GM19455 (cell line): ENCODE measurements at regions not wholly inside any gene's neighbourhood (a gene's known extent, or its start where the extent isn't known, plus 50 kb on each side); places are given as distances from the start of the nearest gene placed in this dataset.
"Not testable (repeated sequence)": the region's sequence is repeated elsewhere in the genome, so short reads cannot be mapped to it uniquely, and the experiment has no call there.

Experiments used
- ATAC-seq: cut with Tn5 transposase; IDR thresholded peaks from one replicate; pipeline ENCODE4 v1.9.1; 2021; ENCODE audit not compliant: unreplicated experiment

DNA sequence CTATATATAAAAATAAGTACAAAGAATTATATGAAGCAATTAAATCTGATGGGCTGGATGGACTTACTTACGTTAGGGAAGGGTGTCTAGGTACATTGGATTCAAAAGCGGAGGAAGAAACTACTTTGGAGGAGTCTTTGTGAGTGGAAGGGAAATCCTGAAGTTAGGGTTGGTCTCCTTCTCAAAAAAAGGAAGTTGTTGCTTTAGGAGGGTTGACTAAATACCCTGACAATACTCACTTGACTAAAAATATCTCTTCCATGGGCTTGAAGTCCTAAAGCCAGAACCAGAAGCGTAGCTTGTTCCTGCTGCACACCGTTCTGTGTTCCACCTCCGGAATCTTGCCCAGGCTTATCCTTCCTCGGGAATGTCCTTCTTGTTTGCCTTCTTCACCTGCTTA lies 143.3 kb upstream of the ZEB2 start:
- no peak for ATAC-seq

DNA sequence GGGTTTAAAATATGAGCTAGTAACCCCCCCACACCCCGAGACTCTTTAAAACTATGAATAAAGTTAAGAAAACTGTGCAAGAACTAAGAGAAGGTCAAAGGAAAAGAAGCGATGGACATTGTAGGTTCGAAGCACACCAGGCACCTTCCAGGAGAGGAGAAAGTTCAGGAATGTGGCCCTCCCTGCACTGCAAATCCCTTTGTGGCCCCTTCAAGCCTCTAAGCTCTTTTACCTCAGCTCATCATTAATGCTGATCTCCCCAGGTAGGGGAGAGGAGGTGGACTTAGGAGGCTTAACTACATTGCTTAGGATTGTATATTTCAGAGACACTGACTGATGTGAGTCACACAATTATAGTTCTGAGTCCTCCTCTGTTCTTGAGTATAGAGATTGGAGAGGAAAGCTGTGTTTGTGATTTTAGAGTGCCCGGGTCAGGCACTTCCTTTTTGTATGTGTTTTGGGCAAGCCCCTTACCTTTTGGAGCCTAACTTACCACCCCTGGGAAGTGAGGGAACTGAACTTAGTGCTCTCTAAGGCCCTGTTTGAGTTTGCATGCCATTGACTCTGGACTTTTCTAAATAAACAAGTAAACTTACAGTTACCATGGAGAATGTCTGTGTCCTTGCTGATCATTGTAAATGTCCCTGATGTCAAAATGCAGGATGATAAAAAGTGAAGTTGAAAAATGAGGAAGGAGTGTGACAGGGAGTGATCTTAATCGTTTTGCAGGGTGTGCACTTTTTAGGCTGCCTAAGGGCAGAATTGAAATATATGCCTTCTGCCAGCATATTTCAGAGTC lies 140.8 kb upstream of the ZEB2 start:
- ATAC-seq: no peak

DNA sequence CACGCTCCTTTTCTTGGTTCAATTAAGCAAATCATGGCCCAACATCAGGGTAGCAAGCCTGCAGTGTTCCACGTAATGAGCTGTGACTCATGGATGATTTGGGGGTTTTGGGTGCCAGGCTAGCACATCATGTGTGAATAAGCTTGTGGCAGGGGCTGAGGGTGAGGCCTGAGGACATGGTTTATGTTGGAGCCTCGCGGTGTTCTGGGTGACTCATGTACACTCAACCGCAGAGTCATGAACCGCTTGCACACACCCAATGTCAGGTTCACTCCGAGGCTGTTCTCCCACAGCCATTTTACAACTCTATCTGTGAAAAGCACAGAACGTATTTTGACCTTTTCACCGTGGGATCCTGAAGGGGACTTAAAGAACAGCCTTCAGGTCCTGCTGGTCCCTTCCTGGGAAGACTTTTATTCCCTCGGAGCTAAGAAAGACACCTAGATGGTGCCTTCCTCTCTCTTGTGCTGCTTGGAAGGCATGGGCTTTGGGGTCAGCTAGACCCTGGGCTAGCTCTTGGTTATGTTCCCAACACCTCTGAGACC lies 139.9 kb upstream of the ZEB2 start:
- no peak for ATAC-seq

DNA sequence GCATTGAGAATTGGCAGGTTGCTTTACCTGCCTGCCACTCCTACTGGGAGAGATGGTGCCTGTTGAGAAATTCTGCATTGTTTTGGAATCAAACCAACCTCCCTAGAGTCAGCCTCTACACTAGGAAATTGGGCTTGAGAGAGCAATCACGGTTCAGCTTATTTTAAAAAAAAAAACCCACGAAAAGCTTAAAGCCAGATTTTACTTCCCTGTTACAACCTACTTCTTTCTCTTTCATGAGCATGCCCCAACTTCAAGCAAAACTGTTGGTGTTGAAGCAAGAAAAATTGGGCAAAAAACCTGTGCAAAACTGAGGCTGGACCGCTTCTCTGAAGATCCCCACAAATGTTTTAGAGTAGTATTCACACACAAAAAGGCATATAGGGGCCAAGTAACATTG lies 134.6 kb upstream of the ZEB2 start:
- no peak for ATAC-seq

- ATAC-seq: no peak
Measured at GRCh38 chr2:144650907-144651306, 131.0 kb upstream of the ZEB2 start.

GRCh38 chr2:144648837-144649465 lies 129.0 kb upstream of the ZEB2 start:
- ATAC-seq: no peak

DNA sequence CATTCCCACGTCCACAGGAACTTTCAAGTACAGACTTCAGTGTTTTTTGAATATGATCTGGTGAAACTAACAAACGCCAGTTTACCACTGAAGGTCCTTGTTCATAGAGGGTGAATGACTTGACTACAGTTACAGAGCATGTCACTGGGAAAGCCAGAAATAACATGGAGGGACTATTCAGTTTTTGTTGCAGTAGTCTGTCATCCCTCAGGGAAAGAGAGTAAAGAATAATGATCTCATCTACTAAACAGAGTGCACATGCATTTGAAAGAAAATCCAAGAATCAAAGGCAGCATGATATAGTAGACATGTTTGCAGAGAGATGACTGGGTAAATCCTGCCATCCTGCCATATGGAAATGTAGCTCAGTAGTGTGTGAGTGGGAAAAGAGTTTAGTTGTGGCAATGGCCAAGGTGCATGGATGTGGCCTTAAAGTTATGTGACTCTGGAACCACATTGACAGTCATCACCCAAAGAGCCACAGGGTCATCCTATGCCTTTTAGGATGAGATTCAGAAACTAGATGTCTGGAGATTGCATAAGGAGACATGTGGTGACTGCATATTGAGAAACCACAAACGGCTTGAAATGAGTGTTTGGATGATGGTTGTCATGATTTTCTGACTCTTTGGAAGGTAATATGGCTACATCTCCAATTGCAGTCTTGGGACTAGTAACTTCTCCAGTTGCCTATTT lies 125.3 kb upstream of the ZEB2 start:
- no peak for ATAC-seq

DNA sequence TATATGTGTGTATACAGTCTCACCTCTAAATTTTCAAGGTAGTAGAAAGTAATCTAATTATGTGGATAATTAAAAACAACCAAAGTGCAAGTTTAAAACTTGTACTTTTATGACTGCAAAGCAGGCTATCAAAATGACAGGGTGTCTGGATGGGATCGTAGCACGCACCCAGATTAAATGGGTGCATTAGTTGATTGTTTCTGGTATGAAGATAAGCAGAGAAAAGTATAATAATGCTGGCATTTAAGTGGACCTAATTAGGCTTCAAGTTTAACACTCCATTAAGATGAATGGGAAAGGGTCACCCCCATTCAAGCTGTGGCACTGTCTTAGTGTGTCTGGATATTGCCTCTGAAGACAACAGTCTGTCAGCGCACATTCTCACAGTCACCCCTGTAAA lies 124.6 kb upstream of the ZEB2 start:
- ATAC-seq: no peak

DNA sequence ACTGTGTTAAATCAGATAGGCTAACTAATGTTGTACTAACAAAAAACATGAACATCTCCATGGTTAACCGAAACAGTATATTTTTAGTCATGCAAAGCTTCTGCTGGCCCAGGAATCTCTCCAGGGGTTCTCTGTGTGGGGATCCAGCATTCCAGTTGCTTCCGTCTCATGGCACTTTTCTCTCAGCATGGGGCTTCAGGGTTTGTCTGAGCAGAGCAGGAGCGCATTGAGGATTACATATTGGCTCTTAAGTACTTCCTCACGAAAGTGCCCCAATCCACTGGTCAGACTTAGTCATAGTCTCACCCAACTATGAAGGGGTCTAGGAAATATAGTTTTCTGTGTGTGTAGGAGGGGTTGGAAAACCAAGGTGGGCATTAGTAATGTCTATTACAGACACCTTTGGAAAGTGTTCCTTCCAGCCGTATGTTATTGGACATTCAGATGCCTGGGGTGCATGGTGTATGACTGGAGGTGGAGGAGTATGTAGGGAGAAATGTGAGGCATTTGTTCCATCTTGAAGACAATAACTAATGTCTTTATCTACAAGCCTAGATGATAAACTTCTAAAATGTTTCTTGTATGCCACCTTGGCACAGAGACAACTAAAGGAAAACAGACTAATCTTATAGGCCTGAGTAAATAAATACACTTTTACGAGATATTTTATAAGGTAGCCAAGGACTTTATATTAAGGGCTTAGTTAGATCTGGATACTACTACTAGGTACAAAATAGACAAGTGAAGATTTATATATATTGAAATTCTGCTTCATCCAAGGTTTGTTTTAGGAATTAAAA lies 123.8 kb upstream of the ZEB2 start:
- ATAC-seq: no peak

DNA sequence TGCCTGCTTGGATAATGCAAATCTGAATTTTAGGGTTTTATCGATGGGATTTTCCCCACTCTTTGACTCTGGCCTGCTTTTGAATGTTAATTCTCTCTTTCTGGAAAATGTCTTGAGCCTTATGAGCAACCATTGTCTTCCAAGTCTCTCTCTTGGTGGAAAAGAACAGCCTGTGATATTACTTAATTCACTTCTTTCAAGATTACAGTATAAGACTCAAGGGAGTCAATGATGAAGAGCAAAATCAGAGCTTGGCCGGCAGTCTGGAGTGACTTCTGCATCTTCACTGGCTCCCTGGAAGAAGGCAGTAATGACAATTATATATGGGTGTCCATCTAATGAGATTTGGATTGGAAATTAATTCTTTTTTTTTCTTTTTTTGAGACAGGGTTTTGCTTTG lies 122.9 kb upstream of the ZEB2 start:
- no peak for ATAC-seq

DNA sequence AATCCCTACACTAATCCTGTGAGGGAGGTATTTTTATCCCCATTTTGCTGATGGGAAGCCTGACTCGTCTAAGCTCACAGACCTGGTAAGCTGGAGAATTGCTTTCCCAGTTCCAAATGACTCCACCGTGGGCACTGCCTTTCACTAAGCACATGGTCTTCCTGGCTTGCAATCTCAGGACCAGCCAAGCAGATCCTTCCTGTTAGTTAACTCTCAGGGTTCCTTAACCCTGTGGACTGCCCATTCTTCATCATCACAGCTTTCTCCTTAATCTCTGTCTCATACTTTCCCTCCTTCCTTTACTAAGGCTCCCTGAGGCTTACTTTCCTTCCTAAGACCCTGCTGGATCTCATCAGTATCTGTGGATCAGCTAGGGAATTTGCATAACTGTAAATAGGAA lies 122.2 kb upstream of the ZEB2 start:
- no peak for ATAC-seq

DNA sequence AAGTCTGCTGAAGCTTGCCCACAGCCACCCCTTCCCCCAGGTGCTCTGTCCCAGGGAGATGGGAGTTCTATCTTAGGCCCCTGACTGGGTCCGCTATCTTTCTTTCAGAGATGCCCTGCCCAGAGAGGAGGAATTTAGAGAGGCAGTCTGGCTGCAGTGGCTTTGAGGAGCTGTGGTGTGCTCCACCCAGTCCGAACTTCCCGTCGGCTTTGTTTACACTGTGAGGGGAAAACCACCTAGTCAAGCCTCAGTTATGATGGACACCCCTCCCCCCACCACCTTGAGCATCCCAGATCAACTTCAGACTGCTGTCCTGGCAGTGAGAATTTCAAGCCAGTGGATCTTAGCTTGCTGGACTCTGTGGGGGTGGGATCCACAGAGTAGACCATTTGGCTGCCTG lies 118.3 kb upstream of the ZEB2 start:
- ATAC-seq: not testable (repeated sequence)

DNA sequence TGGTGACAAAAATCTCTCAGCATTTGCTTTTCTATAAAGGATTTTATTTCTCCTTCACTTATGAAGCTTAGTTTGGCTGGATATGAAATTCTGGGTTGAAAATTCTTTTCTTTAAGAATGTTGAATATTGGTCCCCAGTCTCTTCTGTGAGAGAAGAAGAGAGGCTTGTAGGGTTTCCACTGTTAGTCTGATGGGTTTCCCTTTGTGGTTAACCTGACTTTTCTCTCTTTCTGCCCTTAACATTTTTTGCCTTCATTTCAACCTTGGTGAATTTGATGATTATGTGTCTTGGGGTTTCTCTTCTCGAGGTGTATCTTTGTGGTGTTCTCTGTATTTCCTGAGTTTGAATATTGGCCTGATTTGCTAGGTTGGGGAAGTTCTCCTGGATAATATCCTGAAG lies 116.9 kb upstream of the ZEB2 start:
- not testable (repeated sequence) for ATAC-seq

DNA sequence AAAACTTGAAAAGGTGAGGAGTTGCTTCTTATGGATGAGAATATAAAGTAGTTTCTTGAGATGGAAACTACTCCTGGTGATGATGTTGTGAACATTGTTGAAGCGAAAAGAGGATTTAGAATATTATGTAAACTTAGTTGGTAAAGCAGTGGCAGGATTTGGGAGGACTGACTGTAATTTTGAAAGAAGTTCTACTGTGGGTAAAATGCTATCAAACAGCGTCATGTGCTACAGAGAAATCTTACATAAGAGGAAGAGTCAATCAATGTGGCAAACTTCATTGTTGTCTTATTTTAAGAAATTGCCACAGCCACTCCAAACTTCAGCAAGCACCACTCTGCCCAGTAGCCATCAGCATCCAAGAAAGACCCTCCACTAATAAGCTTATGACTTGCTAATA lies 112.9 kb upstream of the ZEB2 start:
- ATAC-seq: no peak

- ATAC-seq: no peak
Measured at GRCh38 chr2:144631636-144632035, 111.7 kb upstream of the ZEB2 start.

GRCh38 chr2:144630459-144631215 lies 110.7 kb upstream of the ZEB2 start:
- peak; percentile 77 for ATAC-seq

DNA sequence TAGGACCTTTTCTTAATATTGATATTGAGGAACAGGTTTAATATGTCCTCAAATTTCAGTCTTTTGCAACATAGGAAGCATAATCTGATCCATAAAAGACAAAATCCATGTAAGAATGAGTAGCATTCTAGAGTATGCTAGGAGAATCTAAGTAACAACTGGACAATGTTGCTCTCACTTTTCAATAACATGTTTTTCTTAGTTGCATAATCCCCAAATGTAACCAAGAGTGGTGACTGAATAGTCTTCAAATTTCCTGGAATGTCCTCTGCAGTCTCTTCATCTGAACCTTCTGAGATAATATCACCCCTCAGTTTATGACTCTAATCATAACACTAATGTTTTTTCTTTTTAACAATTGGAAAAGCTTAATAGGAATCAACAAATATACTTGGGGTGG lies 110.0 kb upstream of the ZEB2 start:
- ATAC-seq: no peak

GRCh38 chr2:144628566-144628965 lies 108.6 kb upstream of the ZEB2 start:
- ATAC-seq: no peak

DNA sequence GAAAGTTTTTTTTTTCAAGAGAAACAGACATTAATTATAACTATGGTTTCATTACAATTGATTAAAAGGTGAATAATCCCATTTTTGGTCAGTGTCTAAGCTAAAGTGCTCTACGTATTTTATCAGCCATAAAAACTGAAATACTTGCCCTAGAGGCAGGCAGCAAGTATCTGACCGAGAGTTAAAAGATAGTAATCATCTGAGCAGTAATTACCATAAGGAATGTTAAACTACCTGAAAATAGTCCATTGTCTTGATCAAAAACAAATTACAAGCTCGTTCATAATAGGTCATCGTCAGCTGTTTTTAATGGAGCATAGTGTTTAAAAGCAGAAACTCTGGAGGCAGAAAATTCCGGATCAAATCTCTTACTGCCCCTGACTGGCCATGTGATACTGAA lies 105.7 kb upstream of the ZEB2 start:
- no peak for ATAC-seq

GRCh38 chr2:144625226-144625625 lies 105.3 kb upstream of the ZEB2 start:
- ATAC-seq: no peak
